H1 (cell line): ENCODE measurements at regions not wholly inside any gene's neighbourhood (a gene's known extent, or its start where the extent isn't known, plus 50 kb on each side); places are given as distances from the start of the nearest gene placed in this dataset.

Experiments
- CTCF ChIA-PET: fragments of 300-600 bp; sonication (Branson Sonifier 250); formaldehyde crosslinking; loops from one replicate; lab custom pipeline; 2021; ENCODE audit not compliant: partially characterized antibody; lab: Charles Lee
- POLR2A ChIA-PET: fragments of 300-600 bp; sonication (Branson Sonifier 250); formaldehyde crosslinking; loops from one replicate; lab custom pipeline; 2021; ENCODE audit warnings: inconsistent platforms; ENCODE audit not compliant: partially characterized antibody; lab: Charles Lee
- DNase-seq, 2 experiments: peaks; one replicate each; pipeline versions ENCODE4 v3.0.0 to v3.0.0-alpha.2; 2010 to 2022; ENCODE audit warnings: low spot score in 2 of 2, low read depth in 1 of 2, mixed read lengths in 1 of 2
- FAIRE-seq: peaks from 2 replicates; lab custom pipeline; 2011; peaks lifted over from hg19 to GRCh38; lab: Jason Lieb, UNC
- H2AFZ ChIP-seq: 2 replicates; pipeline ENCODE4 v1.8.1; 2012; ENCODE audit warnings: low read length, inconsistent platforms
- H2AK5ac ChIP-seq: 2 replicates; pipeline ENCODE4 v1.6.1; 2013; ENCODE audit warnings: low read depth, low read length
- H2BK120ac ChIP-seq: replicated peaks from 2 replicates; pipeline ENCODE3; 2013; ENCODE audit warnings: low read depth, low read length, inconsistent platforms
- H2BK12ac ChIP-seq: 2 replicates; pipeline ENCODE4 v1.6.1; 2013; ENCODE audit warnings: low read depth, low read length
- H2BK15ac ChIP-seq: 2 replicates; pipeline ENCODE4 v1.6.1; 2013; ENCODE audit warnings: low read length
- H2BK20ac ChIP-seq: 2 replicates; pipeline ENCODE4 v1.6.1; 2013; ENCODE audit warnings: low read length
- H2BK5ac ChIP-seq: 2 replicates; pipeline ENCODE4 v1.6.1; 2013; ENCODE audit warnings: low read depth, low read length
- H3K14ac ChIP-seq: 2 replicates; pipeline ENCODE4 v1.6.1; 2013; ENCODE audit warnings: inconsistent platforms; ENCODE audit not compliant: insufficient read length
- H3K18ac ChIP-seq: 2 replicates; pipeline ENCODE4 v1.6.1; 2013; ENCODE audit warnings: low read length; ENCODE audit errors: extremely low read depth
- H3K23ac ChIP-seq: 2 replicates; pipeline ENCODE4 v1.6.1; 2013; ENCODE audit warnings: inconsistent platforms; ENCODE audit not compliant: insufficient read length
- H3K23me2 ChIP-seq: 2 replicates; pipeline ENCODE4 v1.6.1; 2013; ENCODE audit warnings: low read depth, low read length
- H3K27ac ChIP-seq: 2 replicates; pipeline ENCODE4 v1.6.1; 2011; ENCODE audit warnings: low read depth, low read length, inconsistent platforms
- H3K27me3 ChIP-seq, 4 experiments: replicated peaks in 1 of 4; 1 replicate in 1 of 4; 2 replicates in 3 of 4; pipeline versions ENCODE4 v1.6.1 to v1.8.1; 2011 to 2013; ENCODE audit warnings: low read length in 3 of 4, mild to moderate bottlenecking in 3 of 4, inconsistent platforms in 2 of 4, mixed read lengths in 2 of 4, moderate library complexity in 1 of 4; ENCODE audit not compliant: control insufficient read depth in 3 of 4, insufficient read depth in 3 of 4; ENCODE audit errors: extremely low read depth in 1 of 4
- H3K36me3 ChIP-seq, 4 experiments: 2 replicates each; pipeline versions ENCODE4 v1.6.1 to v1.8.1; 2011 to 2013; ENCODE audit warnings: mild to moderate bottlenecking in 4 of 4, low read length in 3 of 4, moderate library complexity in 2 of 4, control low read depth in 1 of 4, inconsistent platforms in 1 of 4; ENCODE audit not compliant: insufficient read depth in 4 of 4, control insufficient read depth in 2 of 4
- H3K4ac ChIP-seq: replicated peaks from 2 replicates; pipeline ENCODE3; 2013; ENCODE audit warnings: low read length, low read depth, mixed read lengths, inconsistent platforms; ENCODE audit not compliant: insufficient read length
- H3K4me1 ChIP-seq, 4 experiments: replicated peaks in 1 of 4; 1 replicate in 1 of 4; 2 replicates in 3 of 4; pipeline versions ENCODE4 v1.6.1 to v1.8.1; 2011 to 2013; ENCODE audit warnings: low read length in 3 of 4, inconsistent platforms in 2 of 4, mixed read lengths in 1 of 4; ENCODE audit not compliant: insufficient read depth in 4 of 4, control insufficient read depth in 3 of 4
- H3K4me2 ChIP-seq, 2 experiments: 2 replicates each; pipeline versions ENCODE4 v1.6.1 to v1.8.1; 2011 to 2013; ENCODE audit warnings: low read depth in 2 of 2, low read length in 2 of 2, control low read depth in 1 of 2, inconsistent platforms in 1 of 2, mild to moderate bottlenecking in 1 of 2; ENCODE audit not compliant: insufficient read depth in 1 of 2
- H3K4me3 ChIP-seq, 4 experiments: fragments of 200-600, 300-600 bp in 1 of 4; sonication (generic), shearing (Covaris generic), sonication (Bioruptor Twin) in 1 of 4; 2 replicates each; pipeline versions ENCODE4 v1.5.1 to v1.8.1; 2011 to 2016; ENCODE audit warnings: low read length in 4 of 4, low read depth in 3 of 4, control low read depth in 2 of 4, inconsistent platforms in 2 of 4, mild to moderate bottlenecking in 2 of 4, mixed read lengths in 1 of 4, moderate library complexity in 1 of 4; ENCODE audit not compliant: insufficient read depth in 2 of 4; ENCODE audit errors: extremely low read depth in 1 of 4
- H3K56ac ChIP-seq: replicated peaks from 2 replicates; pipeline ENCODE3; 2013; ENCODE audit warnings: low read depth, mild to moderate bottlenecking, mixed read lengths, low read length, inconsistent platforms; ENCODE audit not compliant: insufficient read length
- H3K79me1 ChIP-seq: 2 replicates; pipeline ENCODE4 v1.6.1; 2013; ENCODE audit warnings: low read depth, low read length, control low read depth
- H3K79me2 ChIP-seq, 2 experiments: 2 replicates each; pipeline versions ENCODE4 v1.6.1 to v1.8.1; 2012 to 2013; ENCODE audit warnings: low read length in 2 of 2, mild to moderate bottlenecking in 2 of 2, inconsistent platforms in 1 of 2; ENCODE audit not compliant: insufficient read depth in 2 of 2, control insufficient read depth in 1 of 2
- H3K9ac ChIP-seq, 4 experiments: replicated peaks in 1 of 4; 1 replicate in 1 of 4; 2 replicates in 3 of 4; pipeline versions ENCODE4 v1.6.1 to v1.8.1; 2011 to 2013; ENCODE audit warnings: low read depth in 3 of 4, low read length in 3 of 4, control low read depth in 2 of 4, mild to moderate bottlenecking in 2 of 4, moderate library complexity in 2 of 4, inconsistent platforms in 1 of 4; ENCODE audit errors: extremely low read depth in 1 of 4
- H3K9me3 ChIP-seq, 2 experiments: 2 replicates each; pipeline versions ENCODE4 v1.6.1 to v1.8.1; 2012 to 2013; ENCODE audit warnings: mild to moderate bottlenecking in 2 of 2, moderate library complexity in 2 of 2, control low read depth in 1 of 2, inconsistent platforms in 1 of 2, low read depth in 1 of 2, low read length in 1 of 2, mixed read lengths in 1 of 2; ENCODE audit not compliant: insufficient read depth in 2 of 2
- H4K20me1 ChIP-seq, 2 experiments: replicated peaks in 1 of 2; 2 replicates each; pipeline versions ENCODE3 to v1.8.1; 2011 to 2013; ENCODE audit warnings: inconsistent platforms in 2 of 2, low read length in 2 of 2, mild to moderate bottlenecking in 1 of 2; ENCODE audit not compliant: insufficient read depth in 2 of 2, control insufficient read depth in 1 of 2
- H4K5ac ChIP-seq: 2 replicates; pipeline ENCODE4 v1.6.1; 2013; ENCODE audit warnings: low read length, low read depth, mixed read lengths, inconsistent platforms; ENCODE audit not compliant: insufficient read length
- H4K8ac ChIP-seq: 2 replicates; pipeline ENCODE4 v1.8.0; 2013; ENCODE audit warnings: mild to moderate bottlenecking, moderate library complexity, low read length, inconsistent platforms; ENCODE audit not compliant: insufficient read depth; ENCODE audit errors: extremely low read depth
- H4K91ac ChIP-seq: replicated peaks from 2 replicates; pipeline ENCODE3; 2013; ENCODE audit warnings: low read length, mixed read lengths, inconsistent platforms; ENCODE audit not compliant: insufficient read length
- RXRA ChIP-seq: IDR thresholded peaks from 2 replicates; pipeline ENCODE4 v1.6.1; 2011; ENCODE audit warnings: low read depth, mild to moderate bottlenecking, low read length, moderate library complexity; ENCODE audit not compliant: insufficient read depth
- SAP30 ChIP-seq: fragments of 300-600 bp; sonication (generic); IDR thresholded peaks from 2 replicates; pipeline ENCODE4 v1.7.1; 2012; ENCODE audit warnings: low read length, moderate library complexity, mild to moderate bottlenecking, inconsistent platforms; ENCODE audit not compliant: insufficient read depth, insufficient replicate concordance
- SRF ChIP-seq: IDR thresholded peaks from 2 replicates; pipeline ENCODE4 v1.6.1; 2011; ENCODE audit warnings: mild to moderate bottlenecking, low read depth, low read length, moderate library complexity
- SUZ12 ChIP-seq: fragments of 200-600 bp; sonication (generic); IDR thresholded peaks from 2 replicates; pipeline ENCODE4 v1.6.1; 2012; ENCODE audit warnings: mild to moderate bottlenecking, inconsistent platforms, low read length, moderate library complexity, mixed read lengths
- ZNF274 ChIP-seq: IDR thresholded peaks from 2 replicates; pipeline ENCODE4 v1.7.0; 2012; ENCODE audit warnings: low read length, borderline replicate concordance; ENCODE audit errors: extremely low read depth
- WGBS, 2 experiments: shearing (Covaris generic) in 1 of 2; methylation state at CpG; one replicate each; pipeline versions ENCODE4 v1.1.6 to v1.1.7; 2013 to 2015; ENCODE audit warnings: low lambda C conversion rate in 2 of 2, mixed read lengths in 2 of 2, inconsistent platforms in 1 of 2, low coverage in 1 of 2, missing lambda C conversion rate in 1 of 2; ENCODE audit not compliant: insufficient replicate concordance in 2 of 2, insufficient coverage in 1 of 2, insufficient read length in 1 of 2; ENCODE audit errors: extremely low coverage in 1 of 2, missing lambda C conversion rate in 1 of 2; 5-methylcytosine and 5-hydroxymethylcytosine counted together

- H3K27ac ChIP-seq: no peak overlapping the region
- no peak overlapping the region for H3K56ac ChIP-seq
- no peaks in the 10 kb centered on the region for H3K79me1 ChIP-seq
- ChIA-PET CTCF (no interaction called here), POLR2A (no interaction called here)
- H3K4ac ChIP-seq: no peak overlapping the region
- DNase-seq: no peak
- WGBS, 2 experiments: 78% methylated on average over 2 of the region's 2 CpGs; no CpG with 5 or more reads in 1 of the 2 experiments
- no peak overlapping the region for H4K5ac ChIP-seq
- H2AFZ ChIP-seq: no peak overlapping the region
- no peak overlapping the region for H2BK12ac ChIP-seq
- no peaks in the 10 kb centered on the region for H3K9me3 ChIP-seq
- H2BK20ac ChIP-seq: no peak overlapping the region
- H3K9ac ChIP-seq: no peak overlapping the region
- H3K23ac ChIP-seq: no peak overlapping the region
- H3K4me1 ChIP-seq: no peaks in the 10 kb centered on the region
- no peak overlapping the region for H4K8ac ChIP-seq
- H3K18ac ChIP-seq: no peak overlapping the region
- H3K23me2 ChIP-seq: no peaks in the 10 kb centered on the region
- no peaks in the 10 kb centered on the region for H3K36me3 ChIP-seq
- no peak overlapping the region for H2BK15ac ChIP-seq
- H3K79me2 ChIP-seq: no peaks in the 10 kb centered on the region
- H2BK5ac ChIP-seq: no peak overlapping the region
- no peak overlapping the region for H4K91ac ChIP-seq
- no peak for FAIRE-seq
- no peaks in the 10 kb centered on the region for H3K27me3 ChIP-seq
- H3K4me2 ChIP-seq: no peak overlapping the region
- H4K20me1 ChIP-seq: no peaks in the 10 kb centered on the region
- H3K4me3 ChIP-seq: no peak overlapping the region
- H2BK120ac ChIP-seq: no peak overlapping the region
- no peak overlapping the region for H2AK5ac ChIP-seq
- no peak overlapping the region for H3K14ac ChIP-seq
- TF ChIP-seq SAP30: no peak
- no peak for TF ChIP-seq ZNF274
- no peak for TF ChIP-seq SRF
- no peak for TF ChIP-seq SUZ12
- no peak for TF ChIP-seq RXRA
Observed at GRCh38 chr12:42962384-42962783, 372.8 kb upstream of the PRICKLE1 start.
